Activated naive CD8-positive, alpha-beta T cell treated with anti-CD3 and anti-CD28 coated beads, Interleukin-2, amount 50 U/mL, for 16 hours (primary cell): ENCODE measurements at regions not wholly inside any gene's neighbourhood (a gene's known extent, or its start where the extent isn't known, plus 50 kb on each side); places are given as distances from the start of the nearest gene placed in this dataset.

Experiments used
- DNase-seq: peaks from one replicate; pipeline ENCODE4 v3.0.0-alpha.2; 2020; ENCODE audit warnings: low read depth, low spot score

- DNase-seq = no peak
Observed at GRCh38 chr2:240226672-240227537, 86.4 kb upstream of the OTOS start.

- DNase-seq = no peak
Observed at GRCh38 chr2:240227538-240228428, 87.3 kb upstream of the OTOS start.

- no peak for DNase-seq
Observed at GRCh38 chr2:240229005-240229404, 88.5 kb upstream of the OTOS start.

GRCh38 chr2:240229603-240230235 is 89.3 kb upstream of the OTOS start:
- no peak for DNase-seq

GRCh38 chr2:240230291-240230931 is 90.0 kb upstream of the OTOS start:
- no peak for DNase-seq

GRCh38 chr2:240231838-240232244 is 91.4 kb upstream of the OTOS start:
- DNase-seq = no peak

GRCh38 chr2:240232264-240232915 is 91.9 kb upstream of the OTOS start:
- DNase-seq = no peak

- peak; percentile 36 for DNase-seq
Observed at GRCh38 chr2:240232961-240233884, 92.8 kb upstream of the OTOS start.

- no peak for DNase-seq
Observed at GRCh38 chr2:240233885-240234502, 93.5 kb upstream of the OTOS start.

- DNase-seq = no peak
Observed at GRCh38 chr2:240234503-240234951, 94.1 kb upstream of the OTOS start.

- no peak for DNase-seq
Observed at GRCh38 chr2:240235149-240235803, 94.8 kb upstream of the OTOS start.

- no peak for DNase-seq
Observed at GRCh38 chr2:240235811-240236210, 95.4 kb upstream of the OTOS start.

- no peak for DNase-seq
Observed at GRCh38 chr2:240236217-240237111, 96.0 kb upstream of the OTOS start.

GRCh38 chr2:240237609-240238174 is 97.2 kb upstream of the OTOS start:
- no peak for DNase-seq

- no peak for DNase-seq
Observed at GRCh38 chr2:240238201-240238600, 97.7 kb upstream of the OTOS start.

GRCh38 chr2:240238786-240239185 is 98.3 kb upstream of the OTOS start:
- DNase-seq = no peak

- DNase-seq = no peak
Observed at GRCh38 chr2:240239325-240239724, 98.9 kb upstream of the OTOS start.
